22Rv1 (cell line): ENCODE measurements at regions not wholly inside any gene's neighbourhood (a gene's known extent, or its start where the extent isn't known, plus 50 kb on each side); places are given as distances from the start of the nearest gene placed in this dataset.

Experiments used
- ZFX ChIP-seq: fragments of 450-650 bp; IDR thresholded peaks from 2 replicates; pipeline ENCODE4 v1.6.1; 2017; ENCODE audit warnings: antibody characterized with exemption, borderline replicate concordance
- TF ChIP-seq, protein P1 (sequence below): fragments of 450-650 bp; IDR thresholded peaks from 2 replicates; pipeline ENCODE4 v1.5.1; 2017; ENCODE audit warnings: mild to moderate bottlenecking

DNA sequence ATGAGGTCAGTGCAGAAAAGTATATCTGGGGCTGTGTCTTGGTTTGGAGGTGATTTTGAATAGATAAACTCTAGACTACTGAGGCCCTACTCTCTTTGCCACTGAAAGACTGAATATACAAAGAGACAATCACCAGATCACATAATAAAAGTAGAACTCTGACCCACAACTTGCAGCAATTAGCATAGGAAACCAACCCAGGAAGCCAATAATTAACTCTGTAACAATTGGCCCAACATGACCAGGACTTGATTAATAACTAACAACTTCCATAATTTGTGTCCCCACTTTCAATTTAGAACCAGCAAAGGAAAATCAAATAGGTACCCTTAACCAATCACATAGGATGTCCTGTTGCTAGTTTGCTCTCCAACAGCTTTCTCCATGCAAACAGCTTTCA lies 1104.9 kb upstream of the CELF4 start:
- TF ChIP-seq, protein P1, sequence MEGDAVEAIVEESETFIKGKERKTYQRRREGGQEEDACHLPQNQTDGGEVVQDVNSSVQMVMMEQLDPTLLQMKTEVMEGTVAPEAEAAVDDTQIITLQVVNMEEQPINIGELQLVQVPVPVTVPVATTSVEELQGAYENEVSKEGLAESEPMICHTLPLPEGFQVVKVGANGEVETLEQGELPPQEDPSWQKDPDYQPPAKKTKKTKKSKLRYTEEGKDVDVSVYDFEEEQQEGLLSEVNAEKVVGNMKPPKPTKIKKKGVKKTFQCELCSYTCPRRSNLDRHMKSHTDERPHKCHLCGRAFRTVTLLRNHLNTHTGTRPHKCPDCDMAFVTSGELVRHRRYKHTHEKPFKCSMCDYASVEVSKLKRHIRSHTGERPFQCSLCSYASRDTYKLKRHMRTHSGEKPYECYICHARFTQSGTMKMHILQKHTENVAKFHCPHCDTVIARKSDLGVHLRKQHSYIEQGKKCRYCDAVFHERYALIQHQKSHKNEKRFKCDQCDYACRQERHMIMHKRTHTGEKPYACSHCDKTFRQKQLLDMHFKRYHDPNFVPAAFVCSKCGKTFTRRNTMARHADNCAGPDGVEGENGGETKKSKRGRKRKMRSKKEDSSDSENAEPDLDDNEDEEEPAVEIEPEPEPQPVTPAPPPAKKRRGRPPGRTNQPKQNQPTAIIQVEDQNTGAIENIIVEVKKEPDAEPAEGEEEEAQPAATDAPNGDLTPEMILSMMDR, result no peak
- no peak for TF ChIP-seq ZFX
